ENCODE measurements at regions not wholly inside any gene's neighbourhood (a gene's known extent, or its start where the extent isn't known, plus 50 kb on each side); places are given as distances from the start of the nearest gene placed in this dataset.

DNA sequence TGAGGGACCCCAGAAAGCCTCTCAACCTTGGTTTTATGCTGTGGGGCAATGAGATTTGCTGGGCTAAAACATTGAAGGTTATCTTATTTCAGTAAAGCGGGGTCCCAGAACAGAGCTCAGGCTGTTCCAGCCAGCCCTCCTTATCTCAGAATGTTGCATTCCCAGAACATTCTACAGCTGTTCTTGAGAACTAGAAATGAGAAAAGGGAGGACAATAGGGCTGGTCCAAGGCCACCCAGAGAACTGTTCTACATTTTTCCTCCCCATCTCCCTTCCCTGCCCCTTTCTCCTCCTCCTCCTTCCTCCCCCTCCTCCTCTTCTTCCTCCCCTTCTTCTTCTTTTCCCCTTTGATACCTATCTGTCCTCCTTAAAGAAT, 70.4 kb upstream of the SLC7A11 start:
- no peak for TF ChIP-seq POLR2A (IDR thresholded peaks at IDR 0.05; ENCODE audit: low read depth, low read length)
- TF ChIP-seq SPI1 (IDR thresholded peaks at IDR 0.05; ENCODE audit: low read depth, low read length), result no peak
- TF ChIP-seq PAX5 (IDR thresholded peaks at IDR 0.05; ENCODE audit: insufficient read depth, low read length, severe bottlenecking), result no peak
- no peak for TF ChIP-seq TAF1 (IDR thresholded peaks at IDR 0.05; ENCODE audit: low read depth, low read length)
- no peak for TF ChIP-seq POU2F2 (IDR thresholded peaks at IDR 0.05; ENCODE audit: low read depth, low read length)
- TF ChIP-seq POLR2AphosphoS5 (IDR thresholded peaks at IDR 0.05; ENCODE audit: low read depth, low read length), result no peak
- FAIRE-seq, result no peak

DNA sequence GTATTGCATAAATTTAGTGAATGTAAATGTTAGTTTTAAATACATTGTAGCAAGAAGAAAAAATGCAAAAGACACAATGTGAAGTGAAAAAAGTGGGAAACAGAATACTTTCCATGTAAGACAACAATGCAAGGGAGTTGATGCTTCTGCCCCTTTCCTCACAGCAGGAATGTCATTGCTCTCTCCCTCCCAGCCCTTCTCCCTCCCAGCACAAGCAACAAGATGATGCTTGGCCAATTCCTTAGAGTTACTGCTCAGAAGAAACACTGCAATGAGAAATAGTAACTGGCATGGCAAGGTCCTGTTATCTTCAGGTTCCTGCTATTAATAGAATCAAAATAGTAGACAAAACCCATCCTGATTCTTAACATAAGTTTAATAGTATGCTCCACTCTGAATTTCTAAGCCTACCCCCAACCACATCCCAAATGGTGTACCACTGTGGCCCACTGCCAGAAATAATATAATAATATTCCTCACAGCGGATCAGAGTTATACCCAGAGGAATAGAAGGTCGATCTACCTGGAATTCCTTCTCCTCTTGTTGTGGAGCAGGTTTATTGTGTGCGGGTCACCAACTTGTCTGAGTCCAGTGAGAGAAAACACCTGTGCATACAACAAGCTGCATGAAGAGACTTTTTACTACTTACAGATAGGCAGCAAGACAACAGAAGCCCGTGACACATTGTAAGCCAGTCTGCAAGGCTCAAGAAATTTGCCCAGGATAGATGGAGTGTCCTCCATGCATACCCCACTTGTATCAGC, 69.8 kb upstream of the SLC7A11 start:
- TF ChIP-seq POLR2A (IDR thresholded peaks at IDR 0.05; ENCODE audit: low read depth, low read length) (no peak), TAF1 (IDR thresholded peaks at IDR 0.05; ENCODE audit: low read depth, low read length) (no peak), POLR2AphosphoS5 (IDR thresholded peaks at IDR 0.05; ENCODE audit: low read depth, low read length) (no peak), POU2F2 (IDR thresholded peaks at IDR 0.05; ENCODE audit: low read depth, low read length) (no peak), PAX5 (IDR thresholded peaks at IDR 0.05; ENCODE audit: insufficient read depth, low read length, severe bottlenecking) (no peak), SPI1 (IDR thresholded peaks at IDR 0.05; ENCODE audit: low read depth, low read length) (no peak)
- DNase-seq (ENCODE audit: insufficient read length, low spot score), result no peak
- no peak for FAIRE-seq

More for the DNA sequence above, 70.4 kb upstream of the SLC7A11 start:
- DNase-seq (ENCODE audit: insufficient read length, low spot score), result no peak

DNA sequence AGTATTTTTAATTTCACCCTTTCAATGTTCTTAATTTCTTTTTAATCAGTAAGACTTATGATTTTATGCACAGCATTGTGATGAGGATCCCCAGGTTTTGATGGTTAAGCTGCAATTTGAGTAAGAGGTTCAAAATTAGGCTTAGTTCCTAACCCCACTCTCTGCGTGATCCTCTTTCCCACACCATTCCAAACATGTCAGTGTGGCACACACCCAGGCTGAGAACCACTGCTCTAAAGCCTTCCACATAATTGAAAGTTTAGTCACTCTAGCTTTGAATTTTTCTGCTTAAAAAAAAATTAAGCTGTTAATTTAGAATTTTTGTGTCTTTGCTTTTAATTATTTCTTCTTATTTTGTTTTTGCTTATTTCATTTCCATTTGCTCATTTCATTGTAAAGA, 68.8 kb upstream of the SLC7A11 start:
- TF ChIP-seq PAX5 (IDR thresholded peaks at IDR 0.05; ENCODE audit: insufficient read depth, low read length, severe bottlenecking), result no peak
- TF ChIP-seq TAF1 (IDR thresholded peaks at IDR 0.05; ENCODE audit: low read depth, low read length), result no peak
- no peak for FAIRE-seq
- no peak for DNase-seq (ENCODE audit: insufficient read length, low spot score)

DNA sequence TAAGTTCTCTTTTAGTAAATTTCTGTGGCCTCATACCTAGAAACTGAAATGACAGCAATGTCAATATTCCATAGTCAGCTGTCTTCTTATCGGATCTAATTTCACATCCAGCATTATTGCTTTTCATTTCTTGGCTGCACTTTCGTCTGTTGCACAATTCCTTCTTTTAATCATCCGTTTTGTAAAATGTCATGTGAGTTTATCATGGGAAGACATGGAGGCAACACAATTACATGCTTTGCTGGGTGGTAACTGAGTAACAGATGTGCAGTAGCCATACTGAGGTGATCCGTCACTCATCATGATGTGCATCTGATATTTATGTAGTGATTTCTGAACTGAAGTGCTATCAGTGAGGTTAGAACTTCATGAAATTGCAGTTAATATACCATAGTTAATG, 68.3 kb upstream of the SLC7A11 start:
- TF ChIP-seq POU2F2 (IDR thresholded peaks at IDR 0.05; ENCODE audit: low read depth, low read length), result no peak
- no peak for TF ChIP-seq PAX5 (IDR thresholded peaks at IDR 0.05; ENCODE audit: insufficient read depth, low read length, severe bottlenecking)
- TF ChIP-seq TAF1 (IDR thresholded peaks at IDR 0.05; ENCODE audit: low read depth, low read length), result no peak
- no peak for TF ChIP-seq SPI1 (IDR thresholded peaks at IDR 0.05; ENCODE audit: low read depth, low read length)
- no peak for TF ChIP-seq POLR2AphosphoS5 (IDR thresholded peaks at IDR 0.05; ENCODE audit: low read depth, low read length)
- TF ChIP-seq POLR2A (IDR thresholded peaks at IDR 0.05; ENCODE audit: low read depth, low read length), result no peak
- FAIRE-seq (no peak), DNase-seq (ENCODE audit: insufficient read length, low spot score) (no peak)

DNA sequence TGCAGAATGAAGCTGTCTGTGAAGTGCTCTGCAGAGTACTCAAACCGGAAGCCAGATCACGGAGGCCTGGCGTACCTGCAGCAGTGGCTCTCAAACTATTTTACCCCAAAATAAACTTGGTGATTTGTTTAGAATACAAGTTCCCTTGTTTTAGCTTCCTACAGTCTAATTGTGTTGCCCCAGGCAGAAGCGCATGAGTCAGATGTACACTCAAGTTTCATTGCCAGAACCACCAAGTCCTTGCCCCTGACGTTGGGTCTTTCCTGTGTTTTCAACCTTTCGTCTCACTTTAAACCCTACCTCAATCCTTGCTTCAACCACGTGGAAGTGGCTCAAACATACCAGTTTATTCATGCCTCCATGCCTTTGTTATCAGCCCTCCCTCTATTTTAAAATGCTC, 66.2 kb upstream of the SLC7A11 start:
- FAIRE-seq (no peak), DNase-seq (ENCODE audit: insufficient read length, low spot score) (no peak)
- no peak for TF ChIP-seq SPI1 (IDR thresholded peaks at IDR 0.05; ENCODE audit: low read depth, low read length)
- no peak for TF ChIP-seq TAF1 (IDR thresholded peaks at IDR 0.05; ENCODE audit: low read depth, low read length)
- TF ChIP-seq POLR2A (IDR thresholded peaks at IDR 0.05; ENCODE audit: low read depth, low read length), result no peak
- no peak for TF ChIP-seq POU2F2 (IDR thresholded peaks at IDR 0.05; ENCODE audit: low read depth, low read length)
- TF ChIP-seq POLR2AphosphoS5 (IDR thresholded peaks at IDR 0.05; ENCODE audit: low read depth, low read length), result no peak
- no peak for TF ChIP-seq PAX5 (IDR thresholded peaks at IDR 0.05; ENCODE audit: insufficient read depth, low read length, severe bottlenecking)

- FAIRE-seq (no peak), DNase-seq (ENCODE audit: insufficient read length, low spot score) (no peak)
- TF ChIP-seq POU2F2 (IDR thresholded peaks at IDR 0.05; ENCODE audit: low read depth, low read length) (no peak), POLR2AphosphoS5 (IDR thresholded peaks at IDR 0.05; ENCODE audit: low read depth, low read length) (no peak), SPI1 (IDR thresholded peaks at IDR 0.05; ENCODE audit: low read depth, low read length) (no peak), PAX5 (IDR thresholded peaks at IDR 0.05; ENCODE audit: insufficient read depth, low read length, severe bottlenecking) (no peak), POLR2A (IDR thresholded peaks at IDR 0.05; ENCODE audit: low read depth, low read length) (no peak)
These were observed 65.2 kb upstream of the SLC7A11 start for GRCh38 chr4:138307319-138307718.

DNA sequence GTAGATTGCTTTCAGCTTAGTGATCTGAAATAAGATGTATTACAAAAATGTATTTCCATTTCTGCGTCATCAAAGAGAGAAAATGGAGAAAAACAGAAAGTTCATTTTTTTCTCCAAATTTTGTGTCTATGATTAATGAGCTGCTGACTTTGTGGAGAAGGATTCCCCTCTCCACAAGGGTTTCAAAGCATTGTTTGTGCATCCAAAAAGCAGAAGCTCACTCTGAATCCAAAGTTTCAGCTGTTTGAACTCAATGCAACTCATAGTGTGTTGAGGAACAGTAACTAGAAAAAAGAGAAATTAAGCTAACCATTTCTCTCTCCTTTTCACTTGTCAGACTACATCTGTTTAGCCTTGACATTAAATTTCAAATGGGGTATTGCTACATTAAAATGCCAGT, 62.9 kb upstream of the SLC7A11 start:
- TF ChIP-seq TAF1 (IDR thresholded peaks at IDR 0.05; ENCODE audit: low read depth, low read length), result no peak
- TF ChIP-seq POLR2A (IDR thresholded peaks at IDR 0.05; ENCODE audit: low read depth, low read length), result no peak
- no peak for TF ChIP-seq POLR2AphosphoS5 (IDR thresholded peaks at IDR 0.05; ENCODE audit: low read depth, low read length)
- TF ChIP-seq POU2F2 (IDR thresholded peaks at IDR 0.05; ENCODE audit: low read depth, low read length), result no peak
- no peak for TF ChIP-seq SPI1 (IDR thresholded peaks at IDR 0.05; ENCODE audit: low read depth, low read length)
- no peak for TF ChIP-seq PAX5 (IDR thresholded peaks at IDR 0.05; ENCODE audit: insufficient read depth, low read length, severe bottlenecking)
- no peak for DNase-seq (ENCODE audit: insufficient read length, low spot score)
- FAIRE-seq, result no peak

DNA sequence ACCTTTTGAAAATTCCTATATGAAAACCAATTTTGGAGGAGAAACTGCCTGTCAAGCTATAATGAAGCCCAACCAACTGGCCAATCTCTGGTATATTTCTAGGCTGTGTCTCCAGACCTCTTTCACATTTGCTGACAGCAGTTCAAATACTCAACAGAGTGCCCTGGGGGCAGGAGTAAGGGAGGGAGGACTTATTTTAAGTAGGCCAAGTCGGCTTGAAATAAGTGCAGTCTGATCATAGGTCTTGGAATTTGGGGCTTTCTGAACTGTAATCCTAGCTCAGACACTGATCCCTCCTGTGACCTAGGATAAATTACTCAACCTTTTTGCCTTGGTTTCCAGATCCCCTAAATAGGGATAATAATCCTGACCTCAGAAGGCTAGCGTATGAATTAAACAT, 59.4 kb upstream of the SLC7A11 start:
- TF ChIP-seq POU2F2 (IDR thresholded peaks at IDR 0.05; ENCODE audit: low read depth, low read length), result no peak
- no peak for TF ChIP-seq SPI1 (IDR thresholded peaks at IDR 0.05; ENCODE audit: low read depth, low read length)
- no peak for TF ChIP-seq POLR2AphosphoS5 (IDR thresholded peaks at IDR 0.05; ENCODE audit: low read depth, low read length)
- TF ChIP-seq POLR2A (IDR thresholded peaks at IDR 0.05; ENCODE audit: low read depth, low read length), result no peak
- TF ChIP-seq PAX5 (IDR thresholded peaks at IDR 0.05; ENCODE audit: insufficient read depth, low read length, severe bottlenecking), result no peak
- TF ChIP-seq TAF1 (IDR thresholded peaks at IDR 0.05; ENCODE audit: low read depth, low read length), result no peak
- FAIRE-seq (no peak), DNase-seq (ENCODE audit: insufficient read length, low spot score) (no peak)

- no peak for FAIRE-seq
- TF ChIP-seq POLR2A (IDR thresholded peaks at IDR 0.05; ENCODE audit: low read depth, low read length), result no peak
- DNase-seq (ENCODE audit: insufficient read length, low spot score), result no peak
These were observed 58.5 kb upstream of the SLC7A11 start for GRCh38 chr4:138300616-138301015.

DNA sequence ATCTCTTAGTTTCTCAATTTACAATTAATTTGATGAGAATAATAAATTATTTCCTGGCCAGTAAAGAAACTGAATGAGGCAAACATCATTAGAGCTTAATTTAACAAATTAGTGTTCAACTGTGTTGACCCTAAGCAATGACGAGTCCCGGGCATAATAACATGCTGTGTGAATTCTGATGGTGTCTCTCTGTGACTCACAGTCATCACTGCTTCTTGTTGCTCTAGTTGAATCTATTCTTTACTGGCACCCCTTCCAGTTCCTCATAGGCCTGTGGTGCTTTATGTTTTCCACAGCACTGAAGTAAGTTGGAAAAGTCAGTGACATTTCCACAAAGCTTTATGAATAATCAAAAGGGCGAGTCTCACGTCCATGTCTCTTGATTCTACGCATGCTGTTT, 57.7 kb upstream of the SLC7A11 start:
- TF ChIP-seq POLR2A (IDR thresholded peaks at IDR 0.05; ENCODE audit: low read depth, low read length) (no peak), POLR2AphosphoS5 (IDR thresholded peaks at IDR 0.05; ENCODE audit: low read depth, low read length) (no peak), POU2F2 (IDR thresholded peaks at IDR 0.05; ENCODE audit: low read depth, low read length) (no peak), TAF1 (IDR thresholded peaks at IDR 0.05; ENCODE audit: low read depth, low read length) (no peak), PAX5 (IDR thresholded peaks at IDR 0.05; ENCODE audit: insufficient read depth, low read length, severe bottlenecking) (no peak), SPI1 (IDR thresholded peaks at IDR 0.05; ENCODE audit: low read depth, low read length) (no peak)
- FAIRE-seq, result no peak
- DNase-seq (ENCODE audit: insufficient read length, low spot score), result no peak

Measured in GM12891 (cell line).